ENCODE measurements at regions not wholly inside any gene's neighbourhood (a gene's known extent, or its start where the extent isn't known, plus 50 kb on each side); places are given as distances from the start of the nearest gene placed in this dataset.
A peak's percentile ranks its signal among the peaks of the same experiment; 100 is the strongest.

- Histone ChIP-seq H3K9ac (ENCODE audit: low read depth, low read length) (no peak overlapping the region), H3K27ac (ENCODE audit: low read depth, low read length) (no peak overlapping the region), H3K9me3 (ENCODE audit: control insufficient read depth, insufficient read depth, low read length) (no peaks in the 10 kb centered on the region), H3K4me3 (ENCODE audit: low read depth, low read length) (no peak overlapping the region), H3K27me3 (ENCODE audit: control insufficient read depth, insufficient read depth, low read length) (no peaks in the 10 kb centered on the region), H3K4me1 (ENCODE audit: control insufficient read depth, insufficient read depth, low read length) (no peaks in the 10 kb centered on the region; the same call in 1 of the 2 replicates), H3K36me3 (ENCODE audit: control insufficient read depth, insufficient read depth, low read length) (no peaks in the 10 kb centered on the region)
Observed at GRCh38 chr18:55811925-55812324, 223.9 kb upstream of the TCF4 start.

DNA sequence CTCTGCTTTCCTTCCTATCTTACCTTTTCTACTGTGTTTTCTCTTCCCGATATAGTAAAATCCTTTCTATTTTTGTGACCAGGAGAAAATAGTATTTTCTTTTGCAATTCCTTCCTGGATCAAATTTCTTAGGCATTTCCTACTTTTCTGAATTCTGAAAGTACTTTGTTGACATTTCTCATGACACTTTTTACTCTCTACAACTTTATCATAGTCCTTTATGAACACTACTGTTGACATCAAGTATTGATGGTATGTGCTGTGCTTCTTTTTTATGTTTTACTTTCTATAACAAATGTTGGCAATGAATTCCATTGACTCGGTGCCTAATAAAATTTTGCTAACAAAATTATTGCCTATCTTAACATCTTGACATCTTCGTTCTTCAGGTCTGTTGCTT, 217.7 kb upstream of the TCF4 start:
- Histone ChIP-seq H3K36me3 (ENCODE audit: control insufficient read depth, insufficient read depth, low read length) (no peaks in the 10 kb centered on the region), H3K4me1 (ENCODE audit: control insufficient read depth, insufficient read depth, low read length) (no peaks in the 10 kb centered on the region; the same call in 1 of the 2 replicates), H3K9me3 (ENCODE audit: control insufficient read depth, insufficient read depth, low read length) (no peaks in the 10 kb centered on the region), H3K27me3 (ENCODE audit: control insufficient read depth, insufficient read depth, low read length) (no peaks in the 10 kb centered on the region), H3K9ac (ENCODE audit: low read depth, low read length) (no peak overlapping the region), H3K4me3 (ENCODE audit: low read depth, low read length) (no peak overlapping the region), H3K27ac (ENCODE audit: low read depth, low read length) (no peak overlapping the region)

DNA sequence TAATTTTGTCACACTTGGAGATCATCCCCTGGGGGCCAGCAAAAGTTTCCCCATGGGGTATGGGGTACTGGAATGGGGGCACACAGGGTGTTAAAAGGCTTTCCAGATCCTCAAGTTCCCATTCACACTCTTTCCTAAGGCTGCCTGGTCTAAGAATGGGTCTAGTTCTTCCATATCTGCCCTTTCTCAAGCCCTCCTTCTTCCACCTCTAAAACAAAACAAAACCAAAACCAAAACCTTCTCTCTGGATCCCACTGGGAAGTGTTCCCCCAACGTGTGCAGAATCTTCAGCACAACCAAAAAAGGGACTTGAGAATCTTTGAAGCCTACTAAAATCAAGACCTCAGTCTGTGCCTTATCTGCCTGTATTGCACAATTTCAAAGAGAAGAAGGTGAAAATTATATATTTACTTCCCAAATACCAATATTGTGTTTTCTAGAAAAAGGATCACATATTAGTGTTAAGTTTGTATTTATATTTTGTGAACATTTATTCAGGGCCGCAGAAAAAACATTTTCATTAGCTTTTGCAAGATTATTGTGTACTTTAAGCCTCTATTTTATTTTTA, 207.2 kb upstream of the TCF4 start:
- Histone ChIP-seq H3K27me3 (ENCODE audit: control insufficient read depth, insufficient read depth, low read length) (no peaks in the 10 kb centered on the region), H3K27ac (ENCODE audit: low read depth, low read length) (no peak overlapping the region), H3K9me3 (ENCODE audit: control insufficient read depth, insufficient read depth, low read length) (no peaks in the 10 kb centered on the region), H3K4me3 (ENCODE audit: low read depth, low read length) (no peak overlapping the region), H3K9ac (ENCODE audit: low read depth, low read length) (no peak overlapping the region), H3K4me1 (ENCODE audit: control insufficient read depth, insufficient read depth, low read length) (0 out of 2 replicates have a peak, but pooled peaks cover 9% of the 10 kb centered on the region), H3K36me3 (ENCODE audit: control insufficient read depth, insufficient read depth, low read length) (no peaks in the 10 kb centered on the region)

DNA sequence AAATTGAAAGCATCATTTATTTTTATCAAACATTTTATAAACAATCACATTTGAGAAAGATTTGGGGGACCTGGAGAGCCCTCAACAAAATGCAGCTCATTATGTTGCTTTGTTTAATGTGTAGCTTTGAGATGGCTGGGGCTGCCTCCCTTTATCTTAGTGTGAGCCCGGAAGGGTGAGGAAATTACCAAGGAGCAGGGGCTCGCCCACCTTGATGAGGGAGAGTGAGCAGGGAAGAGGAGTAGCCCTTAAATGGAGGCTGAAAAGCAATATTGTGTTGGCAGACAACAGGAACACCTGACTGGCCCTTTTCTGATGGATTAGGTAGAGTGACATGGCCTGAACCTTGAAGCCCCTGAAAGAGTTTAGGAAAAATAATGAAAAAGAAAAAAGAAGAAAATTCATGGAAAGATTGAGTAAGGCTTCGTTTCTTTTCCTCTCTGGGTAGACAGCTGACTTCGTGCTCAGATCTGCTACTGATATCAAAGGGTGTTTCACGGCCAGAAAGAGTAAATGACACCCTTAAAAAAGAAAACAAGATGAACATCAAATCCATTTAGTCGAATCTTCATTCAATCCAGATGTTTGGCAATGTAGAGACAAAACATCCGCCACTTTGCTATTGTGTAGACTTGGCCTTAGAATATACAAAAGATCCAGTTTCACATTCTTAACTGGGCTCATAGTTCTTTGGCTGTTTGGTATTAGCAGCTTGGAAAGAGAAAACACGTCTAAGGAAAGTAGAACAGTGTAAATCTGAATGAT, 206.5 kb upstream of the TCF4 start:
- no peak overlapping the region for H3K9ac ChIP-seq (ENCODE audit: low read depth, low read length)
- no peaks in the 10 kb centered on the region for H3K9me3 ChIP-seq (ENCODE audit: control insufficient read depth, insufficient read depth, low read length)
- H3K27ac ChIP-seq (ENCODE audit: low read depth, low read length) = no peak overlapping the region
- no peaks in the 10 kb centered on the region for H3K27me3 ChIP-seq (ENCODE audit: control insufficient read depth, insufficient read depth, low read length)
- no peak overlapping the region for H3K4me3 ChIP-seq (ENCODE audit: low read depth, low read length)
- H3K36me3 ChIP-seq (ENCODE audit: control insufficient read depth, insufficient read depth, low read length) = no peaks in the 10 kb centered on the region
- H3K4me1 ChIP-seq (ENCODE audit: control insufficient read depth, insufficient read depth, low read length) = 0 out of 2 replicates have a peak, but pooled peaks cover 9% of the 10 kb centered on the region

DNA sequence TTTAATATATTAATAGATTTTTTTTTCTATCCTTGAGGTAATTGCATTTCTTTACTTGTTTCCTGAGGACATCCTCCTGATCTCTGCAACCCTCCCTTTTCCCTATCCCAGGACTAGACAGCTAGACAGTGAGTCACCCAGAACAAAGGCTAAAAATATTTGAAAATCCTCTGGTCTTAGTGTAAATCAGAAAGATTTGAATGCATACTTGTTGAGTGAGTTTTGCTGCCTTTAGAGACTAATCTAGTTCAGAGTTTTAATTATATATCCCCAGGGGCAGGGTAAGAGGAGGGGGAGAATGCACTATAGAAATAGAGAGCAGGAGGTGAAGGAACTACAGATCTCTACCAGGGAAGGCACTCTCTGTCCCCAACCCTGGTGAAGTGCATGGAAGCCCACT, 202.3 kb upstream of the TCF4 start:
- no peaks in the 10 kb centered on the region for H3K9me3 ChIP-seq (ENCODE audit: control insufficient read depth, insufficient read depth, low read length)
- H3K36me3 ChIP-seq (ENCODE audit: control insufficient read depth, insufficient read depth, low read length) = no peaks in the 10 kb centered on the region
- H3K9ac ChIP-seq (ENCODE audit: low read depth, low read length) = no peak overlapping the region
- H3K4me1 ChIP-seq (ENCODE audit: control insufficient read depth, insufficient read depth, low read length) = 0 out of 2 replicates have a peak, but pooled peaks cover 9% of the 10 kb centered on the region
- H3K4me3 ChIP-seq (ENCODE audit: low read depth, low read length) = no peak overlapping the region
- no peaks in the 10 kb centered on the region for H3K27me3 ChIP-seq (ENCODE audit: control insufficient read depth, insufficient read depth, low read length)
- no peak overlapping the region for H3K27ac ChIP-seq (ENCODE audit: low read depth, low read length)

GRCh38 chr18:55787536-55788073, 199.6 kb upstream of the TCF4 start:
- no peak overlapping the region for H3K4me3 ChIP-seq (ENCODE audit: low read depth, low read length)
- no peaks in the 10 kb centered on the region for H3K9me3 ChIP-seq (ENCODE audit: control insufficient read depth, insufficient read depth, low read length)
- peaks cover 10% of the 10 kb centered on the region for H3K4me1 ChIP-seq (ENCODE audit: control insufficient read depth, insufficient read depth, low read length)
- no peaks in the 10 kb centered on the region for H3K27me3 ChIP-seq (ENCODE audit: control insufficient read depth, insufficient read depth, low read length)
- H3K9ac ChIP-seq (ENCODE audit: low read depth, low read length) = no peak overlapping the region
- no peaks in the 10 kb centered on the region for H3K36me3 ChIP-seq (ENCODE audit: control insufficient read depth, insufficient read depth, low read length)
- H3K27ac ChIP-seq (ENCODE audit: low read depth, low read length) = no peak overlapping the region

DNA sequence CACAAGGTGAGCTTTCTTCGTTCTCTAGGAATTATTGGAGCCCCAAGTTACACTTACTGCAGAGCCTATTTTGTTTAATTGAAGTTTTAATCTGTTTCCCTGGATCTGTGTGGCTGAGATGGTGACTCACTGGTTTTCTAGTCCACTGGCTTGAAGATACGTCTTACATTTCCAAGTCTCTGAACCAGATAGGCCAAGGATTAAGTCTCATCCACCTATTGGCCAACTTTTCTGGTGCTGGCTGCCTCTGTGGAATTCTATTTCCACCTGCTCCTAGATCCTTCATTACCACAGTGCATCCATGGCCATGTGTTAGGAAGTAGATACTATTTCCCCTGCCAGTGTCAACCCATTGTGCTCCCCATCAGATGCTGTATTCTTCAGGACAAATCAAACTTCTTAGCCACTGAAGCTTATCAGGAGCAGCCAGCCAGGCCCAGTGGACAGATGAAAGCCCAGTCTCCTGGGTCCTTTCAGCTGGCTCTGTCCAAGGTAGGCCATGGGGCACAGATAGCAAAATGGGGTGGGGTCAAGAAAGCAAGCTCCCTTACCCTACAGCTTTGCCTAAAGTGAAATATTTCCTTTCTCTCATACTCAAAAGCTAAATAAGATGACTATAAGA, 198.8 kb upstream of the TCF4 start:
- H3K9me3 ChIP-seq (ENCODE audit: control insufficient read depth, insufficient read depth, low read length) = no peaks in the 10 kb centered on the region
- no peaks in the 10 kb centered on the region for H3K27me3 ChIP-seq (ENCODE audit: control insufficient read depth, insufficient read depth, low read length)

DNA sequence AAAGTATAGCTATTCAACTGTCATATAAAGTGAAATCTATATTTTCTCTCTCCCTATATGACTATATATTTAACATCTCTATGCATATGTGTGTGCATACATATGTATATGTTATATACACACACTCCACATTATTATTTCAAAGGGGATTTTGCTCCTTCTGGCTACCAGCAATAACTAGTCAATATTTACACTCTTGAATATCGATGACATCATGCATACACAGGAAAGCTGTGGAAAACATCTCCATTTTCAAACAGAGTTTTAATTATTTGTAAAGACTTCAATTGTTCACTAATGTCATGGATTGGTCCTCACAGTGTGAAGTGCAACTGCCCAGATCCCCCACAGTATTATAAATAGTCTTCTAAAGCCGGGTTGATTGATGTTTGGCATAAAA, 195.9 kb upstream of the TCF4 start:
- Histone ChIP-seq H3K27me3 (ENCODE audit: control insufficient read depth, insufficient read depth, low read length) (peaks cover 20% of the 10 kb centered on the region), H3K27ac (ENCODE audit: low read depth, low read length) (no peak overlapping the region), H3K9ac (ENCODE audit: low read depth, low read length) (no peak overlapping the region), H3K4me3 (ENCODE audit: low read depth, low read length) (no peak overlapping the region), H3K36me3 (ENCODE audit: control insufficient read depth, insufficient read depth, low read length) (no peaks in the 10 kb centered on the region), H3K4me1 (ENCODE audit: control insufficient read depth, insufficient read depth, low read length) (peaks cover 31% of the 10 kb centered on the region), H3K9me3 (ENCODE audit: control insufficient read depth, insufficient read depth, low read length) (no peaks in the 10 kb centered on the region)

More for the DNA sequence above, 198.8 kb upstream of the TCF4 start:
- Histone ChIP-seq H3K4me3 (ENCODE audit: low read depth, low read length) (no peak overlapping the region), H3K4me1 (ENCODE audit: control insufficient read depth, insufficient read depth, low read length) (peaks cover 12% of the 10 kb centered on the region), H3K9ac (ENCODE audit: low read depth, low read length) (no peak overlapping the region), H3K36me3 (ENCODE audit: control insufficient read depth, insufficient read depth, low read length) (no peaks in the 10 kb centered on the region), H3K27ac (ENCODE audit: low read depth, low read length) (no peak overlapping the region)

DNA sequence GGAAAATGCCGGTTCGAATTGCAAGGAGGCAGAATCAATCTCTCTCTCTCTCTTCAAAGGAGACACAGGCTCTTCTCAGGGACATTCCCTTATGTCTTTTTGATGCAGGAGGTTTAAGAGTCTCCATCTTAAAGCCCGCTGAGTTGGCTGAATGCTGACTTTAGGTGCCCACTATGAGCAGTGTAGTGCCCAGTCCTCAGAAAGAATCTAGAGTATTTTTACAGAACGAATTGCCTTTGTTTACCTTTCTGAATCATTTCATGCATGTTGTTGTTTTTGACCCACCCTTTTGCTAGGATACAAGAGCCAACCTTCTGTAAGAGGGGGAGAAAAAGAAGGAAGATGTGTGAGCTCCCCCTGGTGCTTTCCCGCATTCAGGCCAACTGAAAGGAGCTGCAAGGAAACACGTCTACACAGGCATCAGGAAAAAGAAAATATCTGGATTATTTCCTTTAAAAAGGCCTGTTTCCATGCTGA, 193.5 kb upstream of the TCF4 start:
- Histone ChIP-seq H3K4me3 (ENCODE audit: low read depth, low read length) (0 out of 2 replicates have a peak overlapping the region, but pooled peaks have one; percentile 14), H3K36me3 (ENCODE audit: control insufficient read depth, insufficient read depth, low read length) (no peaks in the 10 kb centered on the region), H3K9me3 (ENCODE audit: control insufficient read depth, insufficient read depth, low read length) (no peaks in the 10 kb centered on the region), H3K27ac (ENCODE audit: low read depth, low read length) (peak overlapping the region; percentile 76), H3K9ac (ENCODE audit: low read depth, low read length) (no peak overlapping the region), H3K27me3 (ENCODE audit: control insufficient read depth, insufficient read depth, low read length) (peaks cover 22% of the 10 kb centered on the region), H3K4me1 (ENCODE audit: control insufficient read depth, insufficient read depth, low read length) (peaks cover 46% of the 10 kb centered on the region)

- Histone ChIP-seq H3K9me3 (ENCODE audit: control insufficient read depth, insufficient read depth, low read length) (no peaks in the 10 kb centered on the region), H3K27me3 (ENCODE audit: control insufficient read depth, insufficient read depth, low read length) (peaks cover 22% of the 10 kb centered on the region), H3K4me3 (ENCODE audit: low read depth, low read length) (peak overlapping the region; percentile 70), H3K9ac (ENCODE audit: low read depth, low read length) (no peak overlapping the region; the same call in 1 of the 2 replicates), H3K36me3 (ENCODE audit: control insufficient read depth, insufficient read depth, low read length) (no peaks in the 10 kb centered on the region), H3K27ac (ENCODE audit: low read depth, low read length) (peak overlapping the region; percentile 76), H3K4me1 (ENCODE audit: control insufficient read depth, insufficient read depth, low read length) (peaks cover 46% of the 10 kb centered on the region)
Observed at GRCh38 chr18:55780586-55781071, 192.6 kb upstream of the TCF4 start.

Measured in HUES48 (cell line).